Stimulated activated CD8-positive, alpha-beta memory T cell treated with anti-CD3 and anti-CD28 coated beads, Interleukin-12 subunit alpha, Interleukin-12 subunit beta, amount 100 ng/mL, for 24 hours (primary cell): ENCODE measurements at regions not wholly inside any gene's neighbourhood (a gene's known extent, or its start where the extent isn't known, plus 50 kb on each side); places are given as distances from the start of the nearest gene placed in this dataset.

Experiments used
- DNase-seq: peaks from one replicate; pipeline ENCODE4 v3.0.0-alpha.2; 2020; ENCODE audit errors: extremely low read depth

- no peak for DNase-seq
These were observed 254.2 kb upstream of the SLC24A2 start for GRCh38 chr9:20043035-20043434.

- DNase-seq = no peak
These were observed 253.4 kb upstream of the SLC24A2 start for GRCh38 chr9:20042128-20042711.

- DNase-seq = no peak
These were observed 252.9 kb upstream of the SLC24A2 start for GRCh38 chr9:20041697-20042081.

DNA sequence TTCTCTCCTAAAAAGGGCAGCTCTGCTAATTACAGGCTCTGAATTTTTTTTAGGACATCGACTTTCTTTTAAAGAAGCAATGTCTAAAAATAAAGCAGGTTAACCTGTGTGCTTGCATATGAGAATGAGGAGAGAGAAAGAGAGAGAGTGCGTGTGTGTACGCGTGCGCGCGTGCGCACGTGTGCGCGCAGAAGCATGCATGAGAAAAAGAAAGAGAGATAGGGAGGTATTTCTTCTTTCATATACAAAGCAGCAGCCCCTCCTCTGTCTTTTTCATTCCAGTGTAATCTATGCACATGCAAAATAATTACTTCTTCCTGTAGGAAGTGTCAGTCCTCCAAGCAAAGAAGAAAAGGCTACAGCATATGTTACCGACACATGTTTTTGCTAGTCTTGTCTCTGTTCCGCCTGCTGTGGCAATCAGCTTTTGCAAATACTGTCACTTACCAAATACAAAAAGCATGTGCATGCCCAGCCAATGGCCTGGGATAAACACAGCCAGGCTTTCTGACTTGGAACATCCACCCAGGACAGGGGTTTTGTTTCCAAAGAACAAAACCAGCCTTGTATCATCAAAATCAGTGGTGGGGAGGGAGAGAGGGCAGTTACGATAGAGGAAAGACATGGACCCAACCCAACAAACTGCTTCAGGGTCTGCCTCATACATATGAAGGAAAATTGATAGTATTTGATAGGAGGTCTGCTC lies 252.3 kb upstream of the SLC24A2 start:
- no peak for DNase-seq

GRCh38 chr9:20037699-20038098 lies 248.9 kb upstream of the SLC24A2 start:
- DNase-seq = no peak

DNA sequence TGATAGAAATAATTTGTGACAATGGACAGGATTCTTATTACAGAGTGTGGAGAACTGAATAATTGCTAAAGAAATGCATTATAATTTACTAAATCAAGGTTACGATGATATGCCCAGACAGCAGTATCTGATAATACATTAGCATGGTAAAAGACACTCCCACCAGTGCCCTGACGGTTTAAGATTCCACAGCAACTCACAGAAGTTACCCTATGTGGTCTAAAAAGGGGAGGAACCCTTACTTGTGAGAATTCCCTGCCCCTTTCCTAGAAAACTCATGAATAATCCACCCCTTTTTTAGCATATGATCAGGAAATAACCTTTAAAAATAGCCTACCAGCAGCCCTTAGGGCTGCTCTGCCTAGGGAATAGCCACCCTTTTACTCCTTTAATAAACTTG lies 244.7 kb upstream of the SLC24A2 start:
- DNase-seq = no peak

DNA sequence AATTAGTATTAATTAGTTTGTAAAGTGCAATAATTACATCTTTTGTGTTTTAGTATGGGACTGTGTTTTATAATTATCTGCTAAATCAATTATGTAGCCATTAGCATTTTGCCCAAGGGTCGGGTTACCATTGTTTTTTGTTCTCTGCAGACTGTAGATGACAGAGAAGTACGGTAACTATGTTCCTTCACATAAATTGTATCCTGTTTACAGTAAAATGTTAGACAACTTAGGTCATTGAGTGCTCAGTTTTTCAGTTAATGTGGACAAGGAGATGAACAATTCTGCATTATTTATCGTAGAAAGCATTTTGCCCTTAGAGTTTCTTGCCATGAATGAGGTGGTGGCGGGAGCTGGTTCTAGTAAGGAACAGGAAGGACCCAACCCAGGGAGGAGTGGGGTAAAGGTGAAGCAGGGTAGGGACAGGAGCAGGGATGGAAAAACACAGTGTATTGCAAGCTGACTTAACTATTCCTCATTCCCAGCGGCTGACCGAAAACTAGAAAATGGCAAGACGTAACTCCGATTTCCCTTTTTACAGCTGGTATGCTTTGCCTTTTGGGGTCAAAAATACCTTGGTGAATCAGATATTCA lies 243.7 kb upstream of the SLC24A2 start:
- no peak for DNase-seq

DNA sequence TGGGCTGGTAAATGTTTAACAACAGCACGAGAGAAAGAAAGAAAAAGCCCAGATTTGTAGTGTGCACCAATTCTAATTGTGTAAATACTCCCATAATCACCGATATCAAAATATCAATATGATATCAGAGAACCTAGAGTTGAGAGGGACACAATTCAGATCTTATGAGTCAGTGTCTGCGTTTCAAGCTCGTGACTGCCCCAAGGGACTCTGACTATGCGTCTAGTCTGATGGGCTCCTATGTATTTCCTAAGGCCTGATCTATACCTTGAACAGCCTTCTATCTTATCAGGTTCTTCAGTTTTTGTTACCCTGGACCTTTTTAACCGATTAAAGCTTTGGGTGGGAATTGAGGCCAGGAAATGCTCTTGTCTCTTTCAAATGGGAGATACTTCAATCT lies 243.0 kb upstream of the SLC24A2 start:
- DNase-seq = no peak

DNA sequence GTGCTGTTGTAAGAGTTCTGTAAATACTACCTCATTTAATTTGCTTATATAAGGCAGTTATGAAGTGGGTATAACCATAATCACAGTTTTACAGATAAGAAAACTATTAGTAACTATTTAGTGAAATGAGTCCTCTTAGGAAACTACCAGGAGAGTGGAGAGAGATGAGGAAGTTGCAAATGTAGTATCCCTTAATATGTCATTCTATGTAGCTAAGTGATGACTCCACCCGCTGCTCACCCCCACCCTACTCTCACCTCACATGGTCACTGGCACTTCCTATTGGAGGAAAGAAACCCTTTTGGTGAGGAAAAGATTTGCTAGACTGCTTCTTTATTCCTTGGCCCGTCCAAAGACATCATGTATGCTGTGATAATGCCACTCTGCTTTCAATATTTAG lies 241.8 kb upstream of the SLC24A2 start:
- DNase-seq = no peak

GRCh38 chr9:20030221-20030620 lies 241.4 kb upstream of the SLC24A2 start:
- DNase-seq = no peak

- DNase-seq = no peak
These were observed 240.0 kb upstream of the SLC24A2 start for GRCh38 chr9:20028849-20029231.

GRCh38 chr9:20028192-20028848 lies 239.5 kb upstream of the SLC24A2 start:
- DNase-seq = no peak

DNA sequence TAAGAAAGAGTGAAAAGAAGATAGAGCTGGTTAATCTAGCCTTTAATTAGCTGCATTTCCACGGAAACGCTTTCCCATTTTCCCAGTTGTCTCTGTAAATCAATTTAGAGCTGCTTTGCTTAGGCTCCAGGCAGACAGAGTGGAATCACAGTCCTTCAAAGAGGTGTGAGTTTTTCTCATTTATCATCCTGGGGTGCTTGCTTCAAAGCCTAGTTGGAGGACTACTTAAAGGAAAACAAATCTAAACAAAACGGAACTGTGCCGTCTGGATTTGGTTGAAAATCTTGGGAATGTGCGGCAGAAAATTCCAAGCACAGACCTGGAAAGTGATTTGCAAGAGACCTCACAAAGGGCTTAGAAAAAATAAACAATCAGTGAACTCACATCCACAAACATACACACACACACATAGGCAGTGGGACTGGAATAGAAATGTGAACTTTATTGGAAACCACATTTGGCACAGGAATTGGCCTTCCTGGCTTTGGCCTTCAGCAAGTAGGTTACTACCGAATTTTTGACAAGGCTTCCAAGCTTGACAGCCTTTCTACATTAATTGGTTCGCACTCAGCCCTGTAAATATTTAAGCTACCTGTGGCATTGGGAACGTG lies 235.2 kb upstream of the SLC24A2 start:
- no peak for DNase-seq

DNA sequence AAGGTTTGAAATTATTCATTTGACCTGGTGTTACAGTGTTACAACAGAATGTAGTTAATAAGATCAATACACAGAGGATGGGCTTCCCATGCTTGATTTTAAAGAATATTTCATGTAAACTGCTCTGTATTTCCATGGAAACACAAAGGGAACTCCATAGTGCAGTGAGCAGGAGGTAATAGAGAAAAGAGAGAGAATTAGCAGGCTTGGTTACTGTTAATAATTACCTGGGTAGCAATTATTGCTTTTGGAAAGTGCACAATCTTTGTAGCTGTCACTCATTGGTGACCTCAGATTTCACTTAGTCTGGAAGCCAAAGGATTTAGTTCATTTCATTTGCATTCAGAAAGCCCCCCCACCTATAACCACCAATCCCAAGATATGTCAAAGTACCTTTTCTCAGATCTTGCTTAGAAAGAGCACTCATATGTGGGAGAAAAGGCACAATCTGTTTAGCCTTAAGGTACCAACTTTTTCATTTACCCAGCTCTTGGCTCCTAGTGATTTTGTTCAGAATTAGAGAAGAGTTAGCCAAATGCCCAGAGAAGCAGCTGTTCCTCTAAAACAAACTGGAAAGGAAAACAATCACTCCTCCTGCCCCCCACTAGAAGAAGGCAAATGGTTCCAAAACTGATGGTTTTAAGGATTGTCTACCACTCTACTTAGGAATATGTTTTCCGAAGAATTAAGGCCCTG lies 234.5 kb upstream of the SLC24A2 start:
- DNase-seq = no peak

DNA sequence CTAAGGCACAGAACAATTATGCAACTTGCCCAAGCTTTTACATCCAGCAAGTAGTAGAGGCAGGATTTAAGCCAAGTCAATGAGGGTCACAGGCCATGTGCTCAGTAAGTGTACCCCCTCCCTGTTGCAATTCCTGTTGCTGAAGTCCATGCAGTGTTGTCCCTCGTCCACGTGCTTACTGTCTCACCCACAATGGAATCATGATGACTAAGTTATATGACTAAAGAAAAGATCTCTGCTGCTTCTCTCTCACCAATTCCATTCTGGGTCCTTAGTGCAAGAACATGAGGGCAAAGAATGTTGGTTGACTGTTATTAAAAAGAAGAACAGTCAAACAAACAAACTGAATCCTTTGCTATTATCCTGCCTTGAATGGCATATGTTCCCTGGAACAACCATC lies 233.6 kb upstream of the SLC24A2 start:
- no peak for DNase-seq

DNA sequence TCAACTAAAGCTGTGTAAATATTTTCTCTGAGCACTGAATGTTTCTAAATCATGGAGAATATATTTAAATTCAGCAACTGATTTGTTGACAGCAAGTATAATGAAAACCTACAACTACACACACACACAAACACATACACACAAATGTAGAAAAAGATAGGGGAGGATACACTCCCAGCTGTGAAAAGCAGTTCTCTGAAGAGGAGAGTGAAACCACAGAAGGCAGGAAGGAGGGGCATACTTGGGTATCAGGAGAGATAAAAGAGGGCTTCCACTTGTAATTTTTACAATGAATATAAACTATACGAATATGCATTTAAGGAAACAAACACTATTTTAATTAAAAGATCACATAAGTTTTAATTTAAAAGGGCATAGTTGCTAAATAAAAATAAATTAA lies 227.8 kb upstream of the SLC24A2 start:
- DNase-seq = no peak

- DNase-seq = no peak
These were observed 226.6 kb upstream of the SLC24A2 start for GRCh38 chr9:20015427-20015931.

DNA sequence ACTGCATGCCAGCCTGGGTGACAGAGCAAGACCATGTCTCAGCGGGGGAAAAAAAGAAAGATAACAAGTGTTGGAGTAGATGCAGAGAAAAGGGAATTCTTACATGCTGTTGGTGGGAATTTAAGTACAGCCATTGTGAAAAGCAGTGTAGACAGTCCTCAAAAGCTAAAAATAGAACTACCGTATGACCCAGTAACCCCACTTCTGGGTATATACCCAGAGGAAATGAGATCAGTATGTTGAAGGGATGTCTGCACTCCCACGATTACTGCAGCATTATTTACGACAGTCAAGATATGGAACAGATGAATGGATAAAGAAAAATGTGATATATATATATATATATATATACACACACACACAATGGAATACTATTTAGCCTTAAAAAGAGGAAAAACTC lies 225.3 kb upstream of the SLC24A2 start:
- DNase-seq = no peak

GRCh38 chr9:20012232-20012631 lies 223.4 kb upstream of the SLC24A2 start:
- DNase-seq = no peak

DNA sequence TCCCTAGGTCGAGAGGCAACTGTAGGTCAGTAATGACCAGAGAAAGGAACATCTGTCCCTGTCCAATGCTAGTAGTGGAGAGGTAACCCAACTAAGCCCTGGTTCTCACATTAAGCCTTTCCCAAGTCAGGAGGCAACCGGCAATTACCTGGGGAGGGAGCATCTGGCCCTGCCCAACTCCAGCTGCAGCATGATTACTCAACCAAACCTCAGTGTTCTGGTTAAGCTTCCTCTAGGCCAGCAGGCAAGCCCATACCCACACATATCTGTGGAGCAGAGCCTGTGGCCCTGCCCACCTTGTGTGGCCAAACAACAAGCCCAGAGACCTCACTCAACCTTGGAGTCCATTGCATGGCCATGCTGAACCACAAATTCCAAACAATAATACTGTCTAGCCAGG lies 220.8 kb upstream of the SLC24A2 start:
- no peak for DNase-seq

- no peak for DNase-seq
These were observed 213.2 kb upstream of the SLC24A2 start for GRCh38 chr9:20002011-20002410.

DNA sequence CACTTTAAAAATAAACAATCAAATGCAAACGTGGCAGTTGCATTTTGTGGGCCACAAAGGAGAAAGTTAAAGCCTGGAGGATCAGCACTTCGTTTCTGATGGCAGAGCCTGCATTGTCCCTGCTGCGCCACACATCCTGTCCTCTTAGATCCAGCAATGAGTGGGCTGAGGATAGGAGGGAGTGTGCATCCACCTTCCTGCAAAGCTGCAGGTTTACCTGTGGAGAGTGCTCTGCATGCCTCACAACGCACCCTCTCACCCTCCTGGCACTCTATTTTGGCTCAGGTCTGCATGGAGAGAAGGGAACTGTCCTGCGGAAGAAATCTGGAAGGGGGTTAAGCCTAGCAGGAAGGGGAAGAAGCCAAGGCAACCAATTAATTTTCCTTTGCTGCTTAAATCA lies 212.2 kb upstream of the SLC24A2 start:
- no peak for DNase-seq
